ENCODE measurements at regions not wholly inside any gene's neighbourhood (a gene's known extent, or its start where the extent isn't known, plus 50 kb on each side); places are given as distances from the start of the nearest gene placed in this dataset.

DNA sequence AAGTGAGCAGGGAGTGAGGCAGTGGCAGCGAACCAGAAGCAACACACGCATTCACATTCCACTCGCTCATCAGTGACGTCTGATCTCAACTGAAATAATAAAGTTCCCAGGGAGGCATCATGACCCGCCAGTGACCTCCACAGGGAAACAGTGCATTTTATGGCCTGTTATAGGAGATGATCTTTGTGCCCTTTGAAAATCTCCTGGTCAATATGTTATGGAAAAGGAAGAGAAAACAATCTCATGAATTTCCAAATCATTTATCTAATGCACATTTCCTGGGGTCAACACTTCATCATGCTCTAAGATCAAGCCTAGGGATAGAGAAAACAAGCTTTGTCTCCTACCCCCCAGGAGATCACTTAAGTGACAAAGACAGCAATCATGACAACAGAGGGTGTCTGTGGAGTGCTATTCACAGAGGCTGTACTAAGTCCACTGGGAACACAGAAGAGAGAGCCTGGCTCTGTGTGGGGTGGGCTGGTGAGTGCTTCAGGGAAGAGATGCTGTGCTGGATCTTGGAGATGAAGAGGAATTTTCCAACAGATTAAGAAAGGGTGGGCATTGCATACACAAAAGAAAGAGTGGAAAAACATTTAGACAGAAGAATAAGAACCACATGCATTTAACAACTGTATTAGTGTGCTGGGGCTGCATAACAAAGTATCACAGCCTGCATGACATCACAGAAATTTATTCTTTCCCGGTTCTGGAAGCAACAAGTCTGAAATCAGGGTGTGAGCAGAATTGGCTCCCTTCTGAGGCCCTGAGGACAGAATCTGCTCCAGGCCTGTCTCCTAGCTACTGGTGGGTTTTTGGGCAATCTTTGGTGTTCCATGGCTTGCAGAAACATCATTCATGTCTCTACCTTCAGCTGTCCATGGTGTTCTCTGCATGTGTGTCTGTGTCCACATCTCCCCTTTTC, 613.9 kb upstream of the IGFBP3 start:
- Histone ChIP-seq H3K27ac (peak overlapping the region in 1 of 4 donors; percentile 12), H3K4me3 (no peak overlapping the region), H3K9me3 (peaks cover 0 to 2% (median 0%) of the 10 kb centered on the region in 4 donors), H3K27me3 (no peaks in the 10 kb centered on the region), H3K36me3 (no peaks in the 10 kb centered on the region), H3K4me1 (no peaks in the 10 kb centered on the region)
- no peak for DNase-seq (ENCODE audit: low spot score in 2 of 2)
- TF ChIP-seq, protein P1, sequence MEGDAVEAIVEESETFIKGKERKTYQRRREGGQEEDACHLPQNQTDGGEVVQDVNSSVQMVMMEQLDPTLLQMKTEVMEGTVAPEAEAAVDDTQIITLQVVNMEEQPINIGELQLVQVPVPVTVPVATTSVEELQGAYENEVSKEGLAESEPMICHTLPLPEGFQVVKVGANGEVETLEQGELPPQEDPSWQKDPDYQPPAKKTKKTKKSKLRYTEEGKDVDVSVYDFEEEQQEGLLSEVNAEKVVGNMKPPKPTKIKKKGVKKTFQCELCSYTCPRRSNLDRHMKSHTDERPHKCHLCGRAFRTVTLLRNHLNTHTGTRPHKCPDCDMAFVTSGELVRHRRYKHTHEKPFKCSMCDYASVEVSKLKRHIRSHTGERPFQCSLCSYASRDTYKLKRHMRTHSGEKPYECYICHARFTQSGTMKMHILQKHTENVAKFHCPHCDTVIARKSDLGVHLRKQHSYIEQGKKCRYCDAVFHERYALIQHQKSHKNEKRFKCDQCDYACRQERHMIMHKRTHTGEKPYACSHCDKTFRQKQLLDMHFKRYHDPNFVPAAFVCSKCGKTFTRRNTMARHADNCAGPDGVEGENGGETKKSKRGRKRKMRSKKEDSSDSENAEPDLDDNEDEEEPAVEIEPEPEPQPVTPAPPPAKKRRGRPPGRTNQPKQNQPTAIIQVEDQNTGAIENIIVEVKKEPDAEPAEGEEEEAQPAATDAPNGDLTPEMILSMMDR (IDR thresholded peaks at IDR 0.05), result no peak
- peak in 1 of 2 donors; percentile 19 for TF ChIP-seq EP300 (IDR thresholded peaks at IDR 0.05)
- TF ChIP-seq POLR2A (IDR thresholded peaks at IDR 0.05), result no peak
- WGBS, 2 donors, result 25 to 32% methylated on average over 6 of the region's 6 CpGs

DNA sequence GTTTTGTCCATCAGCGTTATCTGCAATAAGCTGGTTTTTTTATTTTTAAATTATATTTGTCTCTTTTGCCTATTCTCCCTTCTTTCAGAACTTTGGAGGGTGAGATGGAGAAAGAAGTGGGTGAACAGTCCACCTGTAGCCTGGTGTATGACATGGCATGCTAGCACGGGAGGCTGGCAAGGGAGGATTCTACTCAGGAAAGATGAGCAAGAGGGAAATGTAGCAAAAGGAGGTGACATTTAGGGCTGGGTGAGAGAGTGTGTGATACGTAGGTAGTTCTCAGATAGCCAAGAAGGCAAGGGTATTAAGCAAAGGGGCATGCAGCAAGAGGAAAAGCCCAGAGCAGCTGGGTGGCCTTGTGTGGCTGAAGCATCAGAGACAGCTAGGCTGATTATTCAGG, 612.9 kb upstream of the IGFBP3 start:
- Histone ChIP-seq H3K4me1 (no peaks in the 10 kb centered on the region), H3K27ac (no peak overlapping the region), H3K4me3 (no peak overlapping the region), H3K27me3 (no peaks in the 10 kb centered on the region), H3K9me3 (peaks cover 0 to 2% (median 0%) of the 10 kb centered on the region in 4 donors), H3K36me3 (no peaks in the 10 kb centered on the region)
- TF ChIP-seq POLR2A (IDR thresholded peaks at IDR 0.05) (no peak), EP300 (IDR thresholded peaks at IDR 0.05) (no peak)
- TF ChIP-seq, protein P1 (IDR thresholded peaks at IDR 0.05), result no peak
- WGBS, 2 donors, result 90% methylated on average over 3 of the region's 3 CpGs
- no peak for DNase-seq (ENCODE audit: low spot score in 2 of 2)

DNA sequence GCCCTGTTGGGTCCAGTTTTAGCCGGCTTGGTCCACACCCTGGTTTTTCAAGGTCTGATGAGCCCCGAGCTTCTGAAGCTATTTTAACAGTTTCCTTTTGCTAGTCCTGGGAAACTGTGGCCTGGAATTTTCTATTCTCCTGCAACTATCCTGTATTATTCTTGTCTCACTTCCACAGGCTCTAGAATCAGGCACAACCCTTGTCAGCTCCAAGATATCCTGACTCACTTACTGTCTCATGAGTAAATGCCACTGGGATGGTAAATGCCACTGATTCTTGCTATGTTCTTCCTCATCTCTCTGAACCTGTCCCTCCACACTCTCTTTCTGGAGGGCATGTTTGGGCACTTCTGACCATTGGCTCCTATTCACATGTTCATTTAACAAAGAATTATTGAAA, 611.5 kb upstream of the IGFBP3 start:
- TF ChIP-seq, protein P1 (IDR thresholded peaks at IDR 0.05), result no peak
- TF ChIP-seq EP300 (IDR thresholded peaks at IDR 0.05) (no peak), POLR2A (IDR thresholded peaks at IDR 0.05) (no peak)
- H3K9me3 ChIP-seq, result peaks cover 0 to 6% (median 0%) of the 10 kb centered on the region in 4 donors
- DNase-seq (ENCODE audit: low spot score in 2 of 2), result no peak
- 49 to 61% methylated on average over 2 of the region's 2 CpGs for WGBS, 2 donors
- H3K4me1 ChIP-seq, result no peaks in the 10 kb centered on the region
- H3K36me3 ChIP-seq, result no peaks in the 10 kb centered on the region
- H3K4me3 ChIP-seq, result no peak overlapping the region
- no peaks in the 10 kb centered on the region for H3K27me3 ChIP-seq
- no peak overlapping the region for H3K27ac ChIP-seq

DNA sequence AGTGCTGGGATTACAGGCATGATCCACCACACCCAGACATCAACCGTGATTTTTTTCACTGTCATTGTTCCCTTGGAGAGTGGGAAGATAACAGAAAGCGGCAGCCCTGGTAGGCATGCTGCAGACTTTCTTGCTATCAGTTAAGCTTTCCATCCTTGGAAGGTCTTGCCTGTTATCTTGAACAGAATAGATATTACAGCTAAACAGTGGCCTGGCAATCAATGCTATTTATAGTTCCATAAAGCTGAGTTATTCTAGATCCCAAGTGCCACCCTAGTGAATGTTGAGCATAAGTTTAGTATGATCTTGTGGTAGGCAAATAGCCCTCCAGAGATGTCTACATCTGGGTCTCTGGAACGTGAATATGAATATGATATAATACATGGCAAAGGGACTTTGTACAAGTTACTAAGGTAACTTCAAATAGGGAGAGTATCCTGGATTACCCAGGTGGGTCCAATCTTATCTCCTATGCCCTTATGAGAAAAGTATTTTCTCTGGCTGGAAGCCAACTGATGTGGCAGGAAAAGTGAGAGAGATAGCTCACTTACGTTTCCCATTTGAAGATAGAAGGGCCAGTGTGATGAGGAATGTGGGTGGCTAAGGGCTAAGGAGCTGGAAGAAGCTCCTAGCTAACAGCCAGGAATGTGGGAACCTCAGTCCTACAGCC, 609.1 kb upstream of the IGFBP3 start:
- no peak for TF ChIP-seq EP300 (IDR thresholded peaks at IDR 0.05)
- TF ChIP-seq, protein P1 (IDR thresholded peaks at IDR 0.05), result no peak
- TF ChIP-seq POLR2A (IDR thresholded peaks at IDR 0.05), result no peak
- Histone ChIP-seq H3K27me3 (no peaks in the 10 kb centered on the region), H3K4me3 (no peak overlapping the region), H3K9me3 (peaks cover 0 to 11% (median 0%) of the 10 kb centered on the region in 4 donors), H3K4me1 (no peaks in the 10 kb centered on the region), H3K36me3 (no peaks in the 10 kb centered on the region), H3K27ac (no peak overlapping the region)
- DNase-seq (ENCODE audit: low spot score in 2 of 2), result no peak
- 84 to 85% methylated on average over 4 of the region's 4 CpGs for WGBS, 2 donors

DNA sequence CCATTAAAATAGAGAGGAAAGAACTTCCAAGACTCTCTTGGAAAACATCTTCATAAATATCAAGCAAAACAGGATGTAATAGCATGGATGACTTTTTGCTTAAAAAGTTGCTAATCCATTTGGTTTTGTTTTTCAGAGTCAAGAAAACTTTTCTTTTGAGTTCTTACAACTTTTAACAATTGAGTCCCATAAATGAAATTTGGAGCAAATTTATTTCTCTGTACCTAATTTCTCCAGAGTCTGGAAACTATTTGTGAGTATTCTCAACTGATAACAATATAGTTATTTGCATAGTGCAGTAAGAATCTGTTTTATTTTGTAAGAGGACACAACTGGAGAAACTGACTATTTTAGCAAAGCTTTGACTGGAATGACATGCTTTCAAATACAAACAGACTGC, 606.3 kb upstream of the IGFBP3 start:
- H3K4me1 ChIP-seq, result no peaks in the 10 kb centered on the region
- H3K36me3 ChIP-seq, result no peaks in the 10 kb centered on the region
- H3K9me3 ChIP-seq, result peaks cover 0 to 11% (median 0%) of the 10 kb centered on the region in 4 donors
- DNase-seq (ENCODE audit: low spot score in 2 of 2), result no peak
- H3K27me3 ChIP-seq, result no peaks in the 10 kb centered on the region
- H3K4me3 ChIP-seq, result no peak overlapping the region
- TF ChIP-seq, protein P1 (IDR thresholded peaks at IDR 0.05), result no peak
- no peak for TF ChIP-seq EP300 (IDR thresholded peaks at IDR 0.05)
- no peak for TF ChIP-seq POLR2A (IDR thresholded peaks at IDR 0.05)
- H3K27ac ChIP-seq, result no peak overlapping the region
